ENCODE measurements at regions not wholly inside any gene's neighbourhood (a gene's known extent, or its start where the extent isn't known, plus 50 kb on each side); places are given as distances from the start of the nearest gene placed in this dataset.

DNA sequence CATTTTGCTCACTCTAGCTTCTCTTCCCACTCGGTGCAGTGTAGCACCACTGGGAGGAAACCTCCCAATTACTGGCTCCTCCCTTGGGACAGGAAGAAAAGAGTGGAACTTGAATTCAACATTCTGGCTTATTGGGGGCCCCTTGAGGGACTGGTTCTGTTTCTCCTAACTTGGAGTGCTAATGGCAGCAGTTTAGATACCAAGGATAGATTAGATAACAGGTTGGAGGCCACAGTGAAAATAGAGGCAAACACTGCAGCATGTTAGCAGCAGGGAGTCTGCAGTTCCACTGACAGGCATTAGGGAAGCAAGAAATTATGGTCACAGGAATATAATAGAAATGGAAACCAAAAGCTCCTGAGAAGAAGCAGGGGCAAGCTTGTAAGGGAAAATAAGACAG is 322.0 kb downstream of the ABCC12 start:
- no peak for TF ChIP-seq POLR2A (IDR thresholded peaks at IDR 0.05)
- TF ChIP-seq, protein P1, sequence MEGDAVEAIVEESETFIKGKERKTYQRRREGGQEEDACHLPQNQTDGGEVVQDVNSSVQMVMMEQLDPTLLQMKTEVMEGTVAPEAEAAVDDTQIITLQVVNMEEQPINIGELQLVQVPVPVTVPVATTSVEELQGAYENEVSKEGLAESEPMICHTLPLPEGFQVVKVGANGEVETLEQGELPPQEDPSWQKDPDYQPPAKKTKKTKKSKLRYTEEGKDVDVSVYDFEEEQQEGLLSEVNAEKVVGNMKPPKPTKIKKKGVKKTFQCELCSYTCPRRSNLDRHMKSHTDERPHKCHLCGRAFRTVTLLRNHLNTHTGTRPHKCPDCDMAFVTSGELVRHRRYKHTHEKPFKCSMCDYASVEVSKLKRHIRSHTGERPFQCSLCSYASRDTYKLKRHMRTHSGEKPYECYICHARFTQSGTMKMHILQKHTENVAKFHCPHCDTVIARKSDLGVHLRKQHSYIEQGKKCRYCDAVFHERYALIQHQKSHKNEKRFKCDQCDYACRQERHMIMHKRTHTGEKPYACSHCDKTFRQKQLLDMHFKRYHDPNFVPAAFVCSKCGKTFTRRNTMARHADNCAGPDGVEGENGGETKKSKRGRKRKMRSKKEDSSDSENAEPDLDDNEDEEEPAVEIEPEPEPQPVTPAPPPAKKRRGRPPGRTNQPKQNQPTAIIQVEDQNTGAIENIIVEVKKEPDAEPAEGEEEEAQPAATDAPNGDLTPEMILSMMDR (IDR thresholded peaks at IDR 0.05): no peak
